Activated T-cell treated with anti-CD3 and anti-CD28 coated beads for 48 hours (primary cell): ENCODE measurements at regions not wholly inside any gene's neighbourhood (a gene's known extent, or its start where the extent isn't known, plus 50 kb on each side); places are given as distances from the start of the nearest gene placed in this dataset.
"Not testable (repeated sequence)": the region's sequence is repeated elsewhere in the genome, so short reads cannot be mapped to it uniquely, and the experiment has no call there.

Experiments used
- DNase-seq: peaks from one replicate; pipeline ENCODE4 v3.0.0-alpha.2; 2020; ENCODE audit warnings: low read depth

GRCh38 chr16:73107371-73107770, 59.4 kb upstream of the ZFHX3 start:
- no peak for DNase-seq

GRCh38 chr16:73106329-73107034, 58.6 kb upstream of the ZFHX3 start:
- no peak for DNase-seq

GRCh38 chr16:73101568-73101967, 53.6 kb upstream of the ZFHX3 start:
- DNase-seq: no peak

- not testable (repeated sequence) for DNase-seq
Measured at GRCh38 chr16:73099601-73100000, 51.7 kb upstream of the ZFHX3 start.
